ENCODE measurements at regions not wholly inside any gene's neighbourhood (a gene's known extent, or its start where the extent isn't known, plus 50 kb on each side); places are given as distances from the start of the nearest gene placed in this dataset.
"Not testable (repeated sequence)": the region's sequence is repeated elsewhere in the genome, so short reads cannot be mapped to it uniquely, and the experiment has no call there.

GRCh38 chr5:86289786-86290185 is 328.0 kb upstream of the COX7C start:
- not testable (repeated sequence) for H3K27ac ChIP-seq; H3K36me3 ChIP-seq; H3K9me3 ChIP-seq; DNase-seq (ENCODE audit: low spot score); H3K4me3 ChIP-seq; H3K27me3 ChIP-seq; H3K4me1 ChIP-seq

- not testable (repeated sequence) for H3K4me1 ChIP-seq; DNase-seq (ENCODE audit: low spot score); H3K36me3 ChIP-seq; H3K27me3 ChIP-seq; H3K27ac ChIP-seq; H3K9me3 ChIP-seq; H3K4me3 ChIP-seq
These were observed 324.9 kb upstream of the COX7C start for GRCh38 chr5:86292811-86293210.

GRCh38 chr5:86302643-86303042 is 315.1 kb upstream of the COX7C start:
- not testable (repeated sequence) for H3K4me1 ChIP-seq; H3K9me3 ChIP-seq; H3K4me3 ChIP-seq; DNase-seq (ENCODE audit: low spot score); H3K27ac ChIP-seq; H3K36me3 ChIP-seq; H3K27me3 ChIP-seq

- not testable (repeated sequence) for H3K27ac ChIP-seq; H3K27me3 ChIP-seq; H3K36me3 ChIP-seq; H3K4me3 ChIP-seq; DNase-seq (ENCODE audit: low spot score); H3K4me1 ChIP-seq; H3K9me3 ChIP-seq
- TF ChIP-seq CTCF (IDR thresholded peaks at IDR 0.05), result peak in 1 of 2 donors; percentile 46
These were observed 312.7 kb upstream of the COX7C start for GRCh38 chr5:86305050-86305449.

- Histone ChIP-seq H3K36me3 (no peaks in the 10 kb centered on the region), H3K27ac (no peak overlapping the region), H3K9me3 (no peaks in the 10 kb centered on the region), H3K4me1 (no peaks in the 10 kb centered on the region), H3K4me3 (no peak overlapping the region), H3K27me3 (no peaks in the 10 kb centered on the region)
- DNase-seq (ENCODE audit: low spot score), result no peak
- TF ChIP-seq CTCF (IDR thresholded peaks at IDR 0.05), result no peak
These were observed 302.8 kb upstream of the COX7C start for GRCh38 chr5:86314951-86315350.

GRCh38 chr5:86320266-86320665 is 297.5 kb upstream of the COX7C start:
- Histone ChIP-seq H3K27me3 (no peaks in the 10 kb centered on the region), H3K4me3 (no peak overlapping the region), H3K9me3 (no peaks in the 10 kb centered on the region), H3K4me1 (no peaks in the 10 kb centered on the region), H3K36me3 (no peaks in the 10 kb centered on the region), H3K27ac (no peak overlapping the region)
- no peak for DNase-seq (ENCODE audit: low spot score)
- no peak for TF ChIP-seq CTCF (IDR thresholded peaks at IDR 0.05)

- DNase-seq (ENCODE audit: low spot score), result no peak
- Histone ChIP-seq H3K27me3 (no peaks in the 10 kb centered on the region), H3K9me3 (peaks cover 0 to 6% of the 10 kb centered on the region in 2 donors), H3K4me1 (no peaks in the 10 kb centered on the region), H3K27ac (no peak overlapping the region), H3K36me3 (no peaks in the 10 kb centered on the region), H3K4me3 (no peak overlapping the region)
- no peak for TF ChIP-seq CTCF (IDR thresholded peaks at IDR 0.05)
These were observed 288.4 kb upstream of the COX7C start for GRCh38 chr5:86329318-86329717.

Data from right atrium auricular region (tissue), 2 donors.